Upper lobe of left lung (tissue), 6 donors: ENCODE measurements at regions not wholly inside any gene's neighbourhood (a gene's known extent, or its start where the extent isn't known, plus 50 kb on each side); places are given as distances from the start of the nearest gene placed in this dataset.
"Not testable (repeated sequence)": the region's sequence is repeated elsewhere in the genome, so short reads cannot be mapped to it uniquely, and the experiment has no call there.

Experiments
- ATAC-seq, 2 donors: fragments of 200-7000 bp; cut with Tn5 transposase; one replicate each; pipeline ENCODE4 v1.9.1; 2022; ENCODE audit warnings: mild to moderate bottlenecking in 2 of 2, moderate library complexity in 2 of 2; ENCODE audit not compliant: low FRiP score in 2 of 2
- DNase-seq, 2 donors: peaks; one replicate each; pipeline ENCODE4 v3.0.0-alpha.2; 2019 to 2020
- H3K27ac ChIP-seq, 4 donors: fragments of 200-600 bp; sonication (generic); one replicate each; pipeline ENCODE4 v1.5.1; 2016 to 2019
- H3K27me3 ChIP-seq, 4 donors: fragments of 200-600 bp; sonication (generic); one replicate each; pipeline ENCODE4 v1.5.1; 2017 to 2019
- H3K36me3 ChIP-seq, 4 donors: fragments of 200-600 bp; sonication (generic); one replicate each; pipeline ENCODE4 v1.5.1; 2016 to 2019
- H3K4me1 ChIP-seq, 4 donors: fragments of 200-600 bp; sonication (generic); one replicate each; pipeline ENCODE4 v1.5.1; 2018 to 2019
- H3K4me3 ChIP-seq, 4 donors: fragments of 200-600 bp; sonication (generic); one replicate each; pipeline ENCODE4 v1.5.1; 2017 to 2019; ENCODE audit warnings: mild to moderate bottlenecking in 2 of 4, moderate library complexity in 1 of 4
- H3K9me3 ChIP-seq, 4 donors: fragments of 200-600 bp; sonication (generic); one replicate each; pipeline ENCODE4 v1.5.1; 2018 to 2019
- EP300 ChIP-seq, 4 donors: sonication (generic); formaldehyde crosslinking; IDR thresholded peaks; one replicate each; pipeline ENCODE4 v1.5.1; 2017; ENCODE audit warnings: antibody characterized with exemption in 4 of 4, control low read depth in 2 of 4
- POLR2A ChIP-seq, 4 donors: fragments of 450-650 bp; IDR thresholded peaks; one replicate each; pipeline ENCODE4 v1.5.1; 2016 to 2017; ENCODE audit warnings: antibody characterized with exemption in 4 of 4, mild to moderate bottlenecking in 2 of 4
- POLR2AphosphoS5 ChIP-seq, 2 donors: sonication (generic); formaldehyde crosslinking; IDR thresholded peaks; one replicate each; pipeline ENCODE4 v1.5.1; 2017; ENCODE audit warnings: antibody characterized with exemption in 2 of 2
- WGBS, 2 donors: methylation state at CpG; one replicate each; pipeline ENCODE4 v1.1.5; 2017 to 2018; 5-methylcytosine and 5-hydroxymethylcytosine counted together
- TF ChIP-seq, protein P1 (sequence below), 6 experiments: fragments of 450-650 bp in 4 of 6; fragments of 200-600 bp in 2 of 6; sonication (generic) in 2 of 6; IDR thresholded peaks; one replicate each; pipeline ENCODE4 v1.5.1; 2016 to 2019; ENCODE audit warnings: antibody characterized with exemption in 6 of 6
- donor health status: DM: no; HTN: no; CAD: no; lungs with moderate emphysema.
- donor health status: DM: no; HTN: yes; CAD: no; lungs with severe emphysema.

DNA sequence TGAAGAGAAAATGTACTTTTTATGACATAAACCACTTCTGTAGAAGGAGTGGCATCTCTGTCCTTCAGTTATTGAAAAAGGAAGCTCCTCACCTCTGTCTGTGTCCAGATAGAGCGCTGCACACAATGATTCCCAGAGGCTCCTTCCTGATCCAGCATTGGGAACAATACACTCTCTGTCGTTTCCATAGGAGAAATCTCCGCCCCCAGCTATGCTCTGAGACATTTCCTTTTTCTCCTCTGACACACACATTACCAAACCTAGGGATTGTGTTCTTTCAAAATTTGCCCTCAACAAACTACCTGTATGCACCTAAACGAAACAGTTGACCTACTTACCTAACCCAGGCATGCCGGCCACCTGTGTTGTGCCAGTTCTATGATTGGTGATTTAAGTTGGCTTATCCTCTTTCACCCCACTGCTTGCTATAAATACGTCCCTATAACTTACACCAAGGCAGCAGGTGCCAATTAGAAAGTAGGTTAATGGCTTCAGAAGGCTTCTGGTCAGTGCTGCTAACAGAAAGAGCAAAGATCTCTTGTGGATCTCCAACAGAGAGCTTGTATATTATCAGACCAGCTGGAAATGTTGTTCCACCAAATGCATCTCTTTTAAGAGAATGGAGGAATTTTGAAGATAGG, 140.1 kb upstream of the JCAD start:
- WGBS, 2 donors, result 70 to 78% methylated on average over 6 of the region's 6 CpGs
- DNase-seq, result no peak
- TF ChIP-seq EP300 (IDR thresholded peaks at IDR 0.05), result no peak
- TF ChIP-seq, protein P1, sequence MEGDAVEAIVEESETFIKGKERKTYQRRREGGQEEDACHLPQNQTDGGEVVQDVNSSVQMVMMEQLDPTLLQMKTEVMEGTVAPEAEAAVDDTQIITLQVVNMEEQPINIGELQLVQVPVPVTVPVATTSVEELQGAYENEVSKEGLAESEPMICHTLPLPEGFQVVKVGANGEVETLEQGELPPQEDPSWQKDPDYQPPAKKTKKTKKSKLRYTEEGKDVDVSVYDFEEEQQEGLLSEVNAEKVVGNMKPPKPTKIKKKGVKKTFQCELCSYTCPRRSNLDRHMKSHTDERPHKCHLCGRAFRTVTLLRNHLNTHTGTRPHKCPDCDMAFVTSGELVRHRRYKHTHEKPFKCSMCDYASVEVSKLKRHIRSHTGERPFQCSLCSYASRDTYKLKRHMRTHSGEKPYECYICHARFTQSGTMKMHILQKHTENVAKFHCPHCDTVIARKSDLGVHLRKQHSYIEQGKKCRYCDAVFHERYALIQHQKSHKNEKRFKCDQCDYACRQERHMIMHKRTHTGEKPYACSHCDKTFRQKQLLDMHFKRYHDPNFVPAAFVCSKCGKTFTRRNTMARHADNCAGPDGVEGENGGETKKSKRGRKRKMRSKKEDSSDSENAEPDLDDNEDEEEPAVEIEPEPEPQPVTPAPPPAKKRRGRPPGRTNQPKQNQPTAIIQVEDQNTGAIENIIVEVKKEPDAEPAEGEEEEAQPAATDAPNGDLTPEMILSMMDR (IDR thresholded peaks at IDR 0.05), result no peak
- no peak for TF ChIP-seq POLR2A (IDR thresholded peaks at IDR 0.05)
- TF ChIP-seq POLR2AphosphoS5 (IDR thresholded peaks at IDR 0.05), result no peak
- no peaks in the 10 kb centered on the region for H3K36me3 ChIP-seq
- ATAC-seq, result no peak
- H3K4me1 ChIP-seq, result no peaks in the 10 kb centered on the region
- no peak overlapping the region for H3K27ac ChIP-seq
- H3K4me3 ChIP-seq, result no peak overlapping the region
- H3K27me3 ChIP-seq, result no peaks in the 10 kb centered on the region
- peaks cover 0 to 6% (median 1%) of the 10 kb centered on the region in 4 donors for H3K9me3 ChIP-seq

DNA sequence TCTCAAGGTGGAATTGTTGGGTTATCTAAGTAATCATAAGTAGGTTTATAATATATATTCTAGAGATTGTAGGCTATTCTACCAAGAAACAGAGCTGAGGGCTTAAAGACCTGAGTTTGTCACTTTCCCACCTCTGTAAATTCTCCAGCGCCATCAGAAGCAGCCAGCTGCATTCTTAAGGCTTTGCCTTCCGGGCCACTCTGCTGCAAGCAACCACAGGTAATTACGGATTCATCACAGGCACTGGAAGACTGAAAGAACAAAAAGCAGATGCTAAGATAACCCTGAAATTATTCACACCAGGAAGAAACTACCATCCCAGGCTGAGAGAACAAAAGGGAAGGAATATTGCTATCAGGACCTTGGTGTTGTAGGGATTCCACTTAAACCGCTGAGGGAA, 137.8 kb upstream of the JCAD start:
- no peak for ATAC-seq
- Histone ChIP-seq H3K9me3 (no peaks in the 10 kb centered on the region), H3K36me3 (no peaks in the 10 kb centered on the region), H3K4me1 (no peaks in the 10 kb centered on the region), H3K4me3 (no peak overlapping the region), H3K27ac (no peak overlapping the region), H3K27me3 (no peaks in the 10 kb centered on the region)
- TF ChIP-seq, protein P1 (IDR thresholded peaks at IDR 0.05), result no peak
- no peak for TF ChIP-seq POLR2A (IDR thresholded peaks at IDR 0.05)
- TF ChIP-seq POLR2AphosphoS5 (IDR thresholded peaks at IDR 0.05), result no peak
- no peak for TF ChIP-seq EP300 (IDR thresholded peaks at IDR 0.05)
- no peak for DNase-seq
- WGBS, 2 donors, result 87 to 88% methylated on average over 4 of the region's 4 CpGs

DNA sequence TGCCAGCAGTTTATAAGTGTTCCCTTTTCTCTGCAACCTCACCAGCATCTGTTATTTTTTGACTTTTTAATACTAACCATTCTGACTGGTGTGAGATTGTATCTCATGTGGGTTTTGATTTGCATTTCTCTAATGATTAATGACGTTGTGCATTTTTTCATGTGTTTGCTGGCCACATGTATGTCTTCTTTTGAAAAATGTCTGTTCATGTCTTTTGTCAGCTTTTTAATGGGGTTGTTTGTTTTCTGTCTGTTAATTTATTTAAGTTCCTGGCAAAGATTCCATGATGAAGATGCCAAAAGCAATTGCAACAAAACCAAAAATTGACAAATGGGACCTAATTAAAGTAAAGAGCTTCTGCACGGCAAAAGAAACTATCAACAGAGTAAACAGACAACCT, 137.2 kb upstream of the JCAD start:
- not testable (repeated sequence) for H3K27ac ChIP-seq, H3K27me3 ChIP-seq, H3K4me1 ChIP-seq, H3K9me3 ChIP-seq, H3K4me3 ChIP-seq, ATAC-seq, DNase-seq, H3K36me3 ChIP-seq
- 73 to 77% methylated on average over 2 of the region's 2 CpGs for WGBS, 2 donors

DNA sequence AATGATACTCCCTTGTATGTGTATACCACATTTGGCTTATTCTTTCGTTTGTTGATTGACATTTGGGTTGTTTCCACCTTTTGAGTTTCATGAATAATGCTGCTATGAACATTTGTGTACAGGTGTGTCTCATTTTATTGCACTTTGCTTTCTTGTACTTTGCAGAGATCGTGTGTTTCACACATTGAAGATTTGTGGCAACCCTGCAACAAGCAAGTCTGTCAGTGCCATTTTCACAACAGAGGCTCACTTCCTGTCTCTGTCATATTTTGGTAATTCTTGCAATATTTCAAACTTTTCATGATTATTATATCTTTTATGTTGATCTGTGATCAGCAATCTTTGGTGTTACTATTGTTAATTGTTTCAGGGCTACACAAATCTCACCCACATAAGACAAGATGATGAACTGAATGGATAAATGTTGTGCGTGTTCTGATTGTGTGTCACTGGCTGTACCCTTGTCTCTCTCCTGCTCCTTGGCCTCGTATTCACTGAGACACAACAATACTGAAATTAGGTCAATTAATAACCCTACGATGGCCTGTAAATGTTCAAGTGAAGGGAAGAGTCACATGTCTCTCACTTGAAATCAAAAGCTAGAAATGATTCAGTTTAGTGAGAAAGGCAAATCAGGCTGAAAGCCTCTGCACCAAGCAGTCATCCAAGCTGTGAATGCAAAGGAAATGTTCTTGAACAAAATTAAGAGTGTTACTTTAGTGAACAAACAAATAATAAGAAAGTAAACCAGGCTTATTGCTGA, 133.6 kb upstream of the JCAD start:
- DNase-seq (no peak), ATAC-seq (no peak)

More for the DNA sequence above, 133.6 kb upstream of the JCAD start:
- Histone ChIP-seq H3K27me3 (no peaks in the 10 kb centered on the region), H3K36me3 (no peaks in the 10 kb centered on the region), H3K4me3 (no peak overlapping the region), H3K9me3 (no peaks in the 10 kb centered on the region), H3K27ac (no peak overlapping the region), H3K4me1 (peaks cover 0 to 11% (median 3%) of the 10 kb centered on the region in 4 donors)
- WGBS, 2 donors, result 83 to 85% methylated on average over 5 of the region's 5 CpGs
- TF ChIP-seq EP300 (IDR thresholded peaks at IDR 0.05), result no peak
- no peak for TF ChIP-seq POLR2AphosphoS5 (IDR thresholded peaks at IDR 0.05)
- TF ChIP-seq, protein P1 (IDR thresholded peaks at IDR 0.05), result no peak
- TF ChIP-seq POLR2A (IDR thresholded peaks at IDR 0.05), result no peak
